HFF-Myc (cell line): ENCODE measurements at regions not wholly inside any gene's neighbourhood (a gene's known extent, or its start where the extent isn't known, plus 50 kb on each side); places are given as distances from the start of the nearest gene placed in this dataset.

Source experiments
- DNase-seq: peaks from one replicate; pipeline ENCODE4 v3.0.0-alpha.2; 2011; ENCODE audit warnings: low read depth; ENCODE audit errors: extremely low read depth
- H3K4me3 ChIP-seq: replicated peaks from 2 replicates; pipeline ENCODE4 v1.5.1; 2011; ENCODE audit warnings: low read depth, mild to moderate bottlenecking, control low read depth, low read length
- TF ChIP-seq, protein P1 (sequence below): IDR thresholded peaks from 2 replicates; pipeline ENCODE4 v1.5.1; 2012; ENCODE audit warnings: mild to moderate bottlenecking, low read depth, low read length, control low read depth; ENCODE audit errors: missing control alignments

DNA sequence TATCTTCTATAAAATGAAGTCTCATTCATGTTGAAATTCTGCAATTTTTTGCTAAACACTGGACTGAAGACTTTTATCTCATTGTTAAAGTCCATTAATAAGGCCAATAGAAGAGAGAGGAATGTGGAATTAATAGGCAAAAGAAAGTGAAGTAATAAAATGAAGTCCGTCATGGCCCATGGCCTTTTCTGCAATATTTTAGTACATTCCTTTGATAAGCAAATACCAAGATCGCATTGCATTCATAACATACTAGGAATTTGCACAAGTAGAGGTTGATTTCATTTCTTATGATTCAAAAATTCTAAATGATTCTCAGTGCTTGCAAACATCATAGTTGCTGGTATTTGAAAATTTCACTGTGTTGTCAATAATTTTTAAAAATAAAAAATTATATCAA, 664.0 kb downstream of the NR2F1-AS1 start:
- TF ChIP-seq, protein P1, sequence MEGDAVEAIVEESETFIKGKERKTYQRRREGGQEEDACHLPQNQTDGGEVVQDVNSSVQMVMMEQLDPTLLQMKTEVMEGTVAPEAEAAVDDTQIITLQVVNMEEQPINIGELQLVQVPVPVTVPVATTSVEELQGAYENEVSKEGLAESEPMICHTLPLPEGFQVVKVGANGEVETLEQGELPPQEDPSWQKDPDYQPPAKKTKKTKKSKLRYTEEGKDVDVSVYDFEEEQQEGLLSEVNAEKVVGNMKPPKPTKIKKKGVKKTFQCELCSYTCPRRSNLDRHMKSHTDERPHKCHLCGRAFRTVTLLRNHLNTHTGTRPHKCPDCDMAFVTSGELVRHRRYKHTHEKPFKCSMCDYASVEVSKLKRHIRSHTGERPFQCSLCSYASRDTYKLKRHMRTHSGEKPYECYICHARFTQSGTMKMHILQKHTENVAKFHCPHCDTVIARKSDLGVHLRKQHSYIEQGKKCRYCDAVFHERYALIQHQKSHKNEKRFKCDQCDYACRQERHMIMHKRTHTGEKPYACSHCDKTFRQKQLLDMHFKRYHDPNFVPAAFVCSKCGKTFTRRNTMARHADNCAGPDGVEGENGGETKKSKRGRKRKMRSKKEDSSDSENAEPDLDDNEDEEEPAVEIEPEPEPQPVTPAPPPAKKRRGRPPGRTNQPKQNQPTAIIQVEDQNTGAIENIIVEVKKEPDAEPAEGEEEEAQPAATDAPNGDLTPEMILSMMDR = no peak
- DNase-seq = no peak
- H3K4me3 ChIP-seq = no peak overlapping the region

DNA sequence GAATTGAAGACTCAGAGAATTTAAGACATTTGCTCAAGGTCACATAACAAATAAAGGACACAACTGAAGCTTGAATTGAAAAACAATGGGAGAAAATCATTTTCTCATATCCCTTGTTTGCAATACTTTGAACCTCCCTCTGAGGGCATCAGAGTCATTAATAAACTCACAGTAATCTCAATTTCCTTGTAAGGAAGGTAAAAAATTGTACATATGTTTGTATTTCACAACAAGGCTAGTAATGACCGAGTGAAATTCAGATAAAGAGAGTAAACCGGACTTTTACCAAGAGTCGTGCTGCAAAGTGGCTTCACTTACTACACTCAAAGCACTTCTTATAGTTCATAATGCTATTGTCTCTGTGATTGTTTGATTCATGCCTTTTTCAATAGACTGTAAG, 665.0 kb downstream of the NR2F1-AS1 start:
- no peak for DNase-seq
- TF ChIP-seq, protein P1 = no peak
- H3K4me3 ChIP-seq = no peak overlapping the region

GRCh38 chr5:92912283-92912682, 668.7 kb downstream of the NR2F1-AS1 start:
- no peak overlapping the region for H3K4me3 ChIP-seq
- DNase-seq = no peak
- TF ChIP-seq, protein P1 = no peak

DNA sequence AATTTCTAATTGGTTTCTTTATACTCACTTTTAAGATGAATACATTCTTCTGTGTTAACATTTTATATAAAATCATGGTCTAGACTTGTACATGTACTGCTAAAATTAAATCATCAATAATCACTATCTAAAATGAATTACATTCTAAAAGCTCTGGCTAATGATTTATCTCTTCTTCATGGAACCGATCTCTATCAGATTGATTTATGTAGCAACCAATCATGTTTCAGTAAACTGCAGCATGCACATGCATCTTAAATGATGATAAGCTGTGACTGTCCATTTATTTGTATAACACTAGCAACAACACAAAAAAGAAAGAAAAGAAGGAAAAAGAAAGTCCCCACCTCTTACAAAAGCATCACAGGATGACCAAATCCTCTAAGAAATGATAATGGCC, 669.2 kb downstream of the NR2F1-AS1 start:
- H3K4me3 ChIP-seq = no peak overlapping the region
- TF ChIP-seq, protein P1 = no peak
- no peak for DNase-seq

GRCh38 chr5:92911293-92911692, 669.7 kb downstream of the NR2F1-AS1 start:
- no peak for DNase-seq
- H3K4me3 ChIP-seq = no peak overlapping the region
- TF ChIP-seq, protein P1 = no peak

- no peak for DNase-seq
- TF ChIP-seq, protein P1 = peak; percentile 67
- H3K4me3 ChIP-seq = no peak overlapping the region
These were observed 671.4 kb downstream of the NR2F1-AS1 start for GRCh38 chr5:92909602-92909962.

DNA sequence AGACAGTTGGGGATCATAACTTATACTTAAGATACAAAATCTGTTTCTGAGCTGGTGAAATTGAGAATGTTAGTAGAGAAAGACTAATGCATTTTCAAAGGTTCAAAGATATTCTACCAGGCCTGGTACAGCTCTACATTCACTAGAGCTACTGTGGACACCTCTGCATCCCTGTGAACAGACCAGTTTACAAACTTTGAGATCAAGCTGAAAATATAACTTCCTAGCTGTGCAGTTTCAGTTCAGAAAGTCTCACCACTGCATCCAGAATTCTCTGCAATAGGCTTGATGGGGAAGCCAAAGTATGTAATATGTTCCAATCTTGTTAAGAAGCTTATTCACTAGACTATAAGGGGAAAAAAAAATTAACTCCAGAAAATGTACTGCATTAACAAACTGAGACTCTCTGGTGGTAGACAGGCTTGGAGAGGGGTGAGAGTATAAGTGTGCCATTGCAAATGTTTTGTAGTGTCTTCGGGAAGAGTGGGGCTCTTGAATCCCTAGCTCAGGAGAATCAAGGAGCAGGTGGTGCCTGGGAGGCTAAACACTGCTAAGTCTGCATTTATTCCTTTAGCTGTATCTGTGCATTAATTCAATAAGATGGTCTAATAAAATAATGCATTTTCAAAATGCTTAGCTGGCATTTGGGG, 671.9 kb downstream of the NR2F1-AS1 start:
- DNase-seq = no peak
- TF ChIP-seq, protein P1 = no peak

More for the DNA sequence above, 671.9 kb downstream of the NR2F1-AS1 start:
- no peak overlapping the region for H3K4me3 ChIP-seq
